ENCODE measurements at regions not wholly inside any gene's neighbourhood (a gene's known extent, or its start where the extent isn't known, plus 50 kb on each side); places are given as distances from the start of the nearest gene placed in this dataset.

DNA sequence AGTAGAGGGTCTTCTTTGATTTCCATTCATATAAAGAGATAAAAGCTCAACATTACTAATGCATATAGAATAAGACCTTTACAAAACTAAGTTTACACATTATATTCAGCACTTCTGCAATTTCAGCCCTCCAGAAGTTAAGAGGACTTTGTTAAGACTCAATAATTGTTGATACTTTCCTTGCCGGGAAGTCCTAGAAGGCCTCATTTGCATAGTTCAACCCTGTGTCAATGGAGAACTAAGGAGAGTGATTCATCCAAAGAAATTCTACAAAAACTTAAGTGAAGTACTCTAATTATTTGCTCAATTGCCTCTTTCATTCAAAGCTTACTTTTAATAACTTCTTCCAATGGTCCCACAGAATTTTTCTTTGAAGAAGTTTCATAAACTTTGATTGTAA is 1060.3 kb upstream of the CELF2 start:
- TF ChIP-seq, protein P1, sequence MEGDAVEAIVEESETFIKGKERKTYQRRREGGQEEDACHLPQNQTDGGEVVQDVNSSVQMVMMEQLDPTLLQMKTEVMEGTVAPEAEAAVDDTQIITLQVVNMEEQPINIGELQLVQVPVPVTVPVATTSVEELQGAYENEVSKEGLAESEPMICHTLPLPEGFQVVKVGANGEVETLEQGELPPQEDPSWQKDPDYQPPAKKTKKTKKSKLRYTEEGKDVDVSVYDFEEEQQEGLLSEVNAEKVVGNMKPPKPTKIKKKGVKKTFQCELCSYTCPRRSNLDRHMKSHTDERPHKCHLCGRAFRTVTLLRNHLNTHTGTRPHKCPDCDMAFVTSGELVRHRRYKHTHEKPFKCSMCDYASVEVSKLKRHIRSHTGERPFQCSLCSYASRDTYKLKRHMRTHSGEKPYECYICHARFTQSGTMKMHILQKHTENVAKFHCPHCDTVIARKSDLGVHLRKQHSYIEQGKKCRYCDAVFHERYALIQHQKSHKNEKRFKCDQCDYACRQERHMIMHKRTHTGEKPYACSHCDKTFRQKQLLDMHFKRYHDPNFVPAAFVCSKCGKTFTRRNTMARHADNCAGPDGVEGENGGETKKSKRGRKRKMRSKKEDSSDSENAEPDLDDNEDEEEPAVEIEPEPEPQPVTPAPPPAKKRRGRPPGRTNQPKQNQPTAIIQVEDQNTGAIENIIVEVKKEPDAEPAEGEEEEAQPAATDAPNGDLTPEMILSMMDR (IDR thresholded peaks at IDR 0.05): no peak
- TF ChIP-seq EZH2 (IDR thresholded peaks at IDR 0.05): no peak

Data from neural progenitor cell (in vitro differentiated cells).